Spleen (tissue), 11 donors: ENCODE measurements at regions not wholly inside any gene's neighbourhood (a gene's known extent, or its start where the extent isn't known, plus 50 kb on each side); places are given as distances from the start of the nearest gene placed in this dataset.

Experiments
- DNase-seq: peaks from one replicate; pipeline ENCODE4 v3.0.0-alpha.2; 2020
- H3K27ac ChIP-seq, 8 donors: fragments of 200-600 bp; sonication (generic) in 7 of 8; 1 replicate in 4 of 8; 2 replicates in 4 of 8; pipeline versions ENCODE4 v1.5.0 to v1.8.0; 2016 to 2021; ENCODE audit warnings: inconsistent platforms in 4 of 8, mild to moderate bottlenecking in 4 of 8, moderate library complexity in 1 of 8
- H3K27me3 ChIP-seq, 7 donors: fragments of 200-600 bp; sonication (generic) in 6 of 7; replicated peaks in 1 of 7; 1 replicate in 4 of 7; 2 replicates in 3 of 7; pipeline versions ENCODE4 v1.5.0 to v1.8.0; 2016 to 2021; ENCODE audit warnings: inconsistent platforms in 3 of 7, mild to moderate bottlenecking in 1 of 7
- H3K36me3 ChIP-seq, 6 donors: fragments of 200-600 bp; sonication (generic) in 5 of 6; 1 replicate in 4 of 6; 2 replicates in 2 of 6; pipeline versions ENCODE4 v1.5.0 to v1.8.0; 2016 to 2021; ENCODE audit warnings: inconsistent platforms in 2 of 6
- H3K4me1 ChIP-seq, 6 donors: fragments of 200-600 bp; sonication (generic) in 5 of 6; 1 replicate in 3 of 6; 2 replicates in 3 of 6; pipeline versions ENCODE4 v1.5.0 to v1.8.0; 2016 to 2021; ENCODE audit warnings: inconsistent platforms in 3 of 6
- H3K4me3 ChIP-seq, 8 donors: fragments of 200-600 bp; sonication (generic) in 7 of 8; 1 replicate in 4 of 8; 2 replicates in 4 of 8; pipeline versions ENCODE4 v1.5.0 to v1.8.0; 2016 to 2021; ENCODE audit warnings: inconsistent platforms in 4 of 8, mild to moderate bottlenecking in 4 of 8, moderate library complexity in 2 of 8
- H3K9me3 ChIP-seq, 8 donors: fragments of 200-600 bp; sonication (generic) in 7 of 8; 1 replicate in 4 of 8; 2 replicates in 4 of 8; pipeline versions ENCODE4 v1.5.0 to v1.8.0; 2016 to 2021; ENCODE audit warnings: inconsistent platforms in 4 of 8
- CTCF ChIP-seq, 11 experiments: fragments of 200-600 bp in 7 of 11; fragments of 450-650 bp in 4 of 11; sonication (generic) in 4 of 11; IDR thresholded peaks in 8 of 11; conservative IDR thresholded peaks in 3 of 11; 1 replicate in 7 of 11; 2 replicates in 4 of 11; pipeline versions ENCODE4 v1.4.0 to v1.8.0; 2016 to 2021; ENCODE audit warnings: antibody characterized with exemption in 11 of 11, inconsistent platforms in 4 of 11, mild to moderate bottlenecking in 1 of 11
- POLR2A ChIP-seq, 3 donors: fragments of 450-650 bp; IDR thresholded peaks; one replicate each; pipeline ENCODE4 v1.5.1; 2017; ENCODE audit warnings: antibody characterized with exemption in 3 of 3, mild to moderate bottlenecking in 1 of 3
- POLR2AphosphoS5 ChIP-seq, 3 donors: sonication (generic); formaldehyde crosslinking; IDR thresholded peaks; one replicate each; pipeline ENCODE4 v1.5.1; 2017; ENCODE audit warnings: antibody characterized with exemption in 3 of 3
- WGBS, 5 donors: extraction: QIAGEN DNeasy Blood & Tissue Kit in 3 of 5; methylation state at CpG; one replicate each; pipeline versions ENCODE4 v1.1.5 to v1.1.7; 2013 to 2018; 5-methylcytosine and 5-hydroxymethylcytosine counted together
- intact Hi-C: fragments of 100-400 bp; cut with DNase I; formaldehyde crosslinking; loops from one replicate; pipeline ENCODE4 v1.15.0; 2023; ENCODE audit warnings: low total_unique reads
- donor health status: healthy with polysubstance abuse.
- donor health status: DM: no; HTN: no; CAD: no; lungs with moderate emphysema.
- donor health status: DM: no; HTN: no; CAD: no.
- donor health status: Bipolar disorder and iron deficiency.
- donor health status: healthy.
- donor health status: DM: no; HTN: no; CAD: no.
- donor health status: DM: yes; HTN: yes; CAD: no.

GRCh38 chrX:7444967-7445366 is 297.0 kb upstream of the PUDP start:
- Histone ChIP-seq H3K27ac (no peak overlapping the region), H3K9me3 (no peaks in the 10 kb centered on the region), H3K27me3 (no peaks in the 10 kb centered on the region), H3K4me1 (no peaks in the 10 kb centered on the region), H3K4me3 (no peak overlapping the region), H3K36me3 (no peaks in the 10 kb centered on the region)
- WGBS, 5 donors = 71 to 82% (median 76%) methylated on average over 2 of the region's 2 CpGs
- DNase-seq = no peak
- intact Hi-C loops = no loop called here
- no peak for TF ChIP-seq CTCF (IDR thresholded peaks at IDR 0.05 in 8 of 11, conservative IDR thresholded peaks at IDR 0.05 in 3 of 11)
- no peak for TF ChIP-seq POLR2A (IDR thresholded peaks at IDR 0.05)
- TF ChIP-seq POLR2AphosphoS5 (IDR thresholded peaks at IDR 0.05) = no peak

- no peaks in the 10 kb centered on the region for H3K36me3 ChIP-seq
Observed at GRCh38 chrX:7441586-7441985, 293.6 kb upstream of the PUDP start.

GRCh38 chrX:7435822-7436221 is 287.9 kb upstream of the PUDP start:
- no peaks in the 10 kb centered on the region for H3K9me3 ChIP-seq
- no peak overlapping the region for H3K4me3 ChIP-seq
- intact Hi-C loops = no loop called here
- no peaks in the 10 kb centered on the region for H3K27me3 ChIP-seq
- no peak overlapping the region for H3K27ac ChIP-seq
- TF ChIP-seq CTCF (IDR thresholded peaks at IDR 0.05 in 8 of 11, conservative IDR thresholded peaks at IDR 0.05 in 3 of 11) (no peak), POLR2AphosphoS5 (IDR thresholded peaks at IDR 0.05) (no peak), POLR2A (IDR thresholded peaks at IDR 0.05) (no peak)
- no peaks in the 10 kb centered on the region for H3K36me3 ChIP-seq
- WGBS, 5 donors = 82 to 93% (median 84%) methylated on average over 2 of the region's 2 CpGs
- no peak for DNase-seq
- H3K4me1 ChIP-seq = no peaks in the 10 kb centered on the region

More at GRCh38 chrX:7441586-7441985, 293.6 kb upstream of the PUDP start:
- TF ChIP-seq POLR2A (IDR thresholded peaks at IDR 0.05) = no peak
- DNase-seq = no peak
- no peak overlapping the region for H3K4me3 ChIP-seq
- no peak overlapping the region for H3K27ac ChIP-seq
- H3K27me3 ChIP-seq = no peaks in the 10 kb centered on the region
- 86 to 93% (median 91%) methylated on average over 6 of the region's 6 CpGs for WGBS, 5 donors
- intact Hi-C loops = no loop called here
- no peaks in the 10 kb centered on the region for H3K4me1 ChIP-seq
- no peaks in the 10 kb centered on the region for H3K9me3 ChIP-seq

GRCh38 chrX:7432901-7433300 is 284.9 kb upstream of the PUDP start:
- H3K27me3 ChIP-seq = no peaks in the 10 kb centered on the region
- TF ChIP-seq POLR2A (IDR thresholded peaks at IDR 0.05) = no peak
- no peak for TF ChIP-seq POLR2AphosphoS5 (IDR thresholded peaks at IDR 0.05)
- no peak for TF ChIP-seq CTCF (IDR thresholded peaks at IDR 0.05 in 8 of 11, conservative IDR thresholded peaks at IDR 0.05 in 3 of 11)
- no peak overlapping the region for H3K4me3 ChIP-seq
- H3K36me3 ChIP-seq = no peaks in the 10 kb centered on the region
- H3K4me1 ChIP-seq = no peaks in the 10 kb centered on the region
- intact Hi-C loops = no loop called here
- no peak overlapping the region for H3K27ac ChIP-seq
- no peak for DNase-seq
- 87 to 95% (median 91%) methylated on average over 2 of the region's 2 CpGs for WGBS, 5 donors
- no peaks in the 10 kb centered on the region for H3K9me3 ChIP-seq

GRCh38 chrX:7420717-7421116 is 272.8 kb upstream of the PUDP start:
- Histone ChIP-seq H3K27me3 (no peaks in the 10 kb centered on the region), H3K36me3 (no peaks in the 10 kb centered on the region), H3K9me3 (no peaks in the 10 kb centered on the region), H3K27ac (no peak overlapping the region), H3K4me3 (no peak overlapping the region), H3K4me1 (no peaks in the 10 kb centered on the region)
- TF ChIP-seq CTCF (IDR thresholded peaks at IDR 0.05 in 8 of 11, conservative IDR thresholded peaks at IDR 0.05 in 3 of 11) (no peak), POLR2A (IDR thresholded peaks at IDR 0.05) (no peak), POLR2AphosphoS5 (IDR thresholded peaks at IDR 0.05) (no peak)
- DNase-seq = no peak
- WGBS, 5 donors = 78 to 90% (median 85%) methylated on average over 1 of the region's 1 CpG
- intact Hi-C loops = no loop called here
